GM12873 (cell line): ENCODE measurements at regions not wholly inside any gene's neighbourhood (a gene's known extent, or its start where the extent isn't known, plus 50 kb on each side); places are given as distances from the start of the nearest gene placed in this dataset.

Experiments
- TF ChIP-seq, protein P1 (sequence below): IDR thresholded peaks from 2 replicates; pipeline ENCODE4 v1.5.1; 2012; ENCODE audit warnings: low read depth, mild to moderate bottlenecking, moderate library complexity, low read length, control low read depth; ENCODE audit not compliant: insufficient read depth; ENCODE audit errors: missing control alignments

DNA sequence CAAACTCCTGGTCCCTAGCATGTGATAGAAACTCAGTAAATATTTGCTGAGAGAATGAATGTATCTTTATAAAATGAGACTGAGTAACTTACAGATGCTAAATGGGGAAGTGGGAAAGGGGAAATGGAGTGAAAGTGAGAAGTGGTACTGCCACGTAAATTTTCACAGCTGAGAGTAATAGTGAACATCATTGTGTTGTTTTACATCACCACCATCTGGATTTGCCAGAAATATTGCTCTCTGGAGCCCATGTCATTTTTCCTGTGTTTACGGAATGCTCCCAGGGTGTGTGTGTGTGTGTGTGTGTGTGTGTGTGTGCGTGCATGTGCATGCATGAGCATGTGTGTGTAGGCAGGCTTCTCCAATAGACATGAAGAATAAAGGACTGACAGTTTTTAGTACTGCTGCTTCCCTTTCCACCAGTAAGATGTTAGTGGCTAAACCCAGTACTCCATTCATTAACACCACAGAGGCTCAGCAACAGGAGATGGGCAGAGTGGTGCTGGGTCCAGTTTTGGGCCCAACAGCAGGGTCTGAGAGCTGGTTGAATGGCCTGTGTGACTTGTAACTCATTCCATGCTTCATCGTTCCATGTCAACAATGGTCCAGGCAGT is 57.3 kb downstream of the DIPK2A start:
- TF ChIP-seq, protein P1, sequence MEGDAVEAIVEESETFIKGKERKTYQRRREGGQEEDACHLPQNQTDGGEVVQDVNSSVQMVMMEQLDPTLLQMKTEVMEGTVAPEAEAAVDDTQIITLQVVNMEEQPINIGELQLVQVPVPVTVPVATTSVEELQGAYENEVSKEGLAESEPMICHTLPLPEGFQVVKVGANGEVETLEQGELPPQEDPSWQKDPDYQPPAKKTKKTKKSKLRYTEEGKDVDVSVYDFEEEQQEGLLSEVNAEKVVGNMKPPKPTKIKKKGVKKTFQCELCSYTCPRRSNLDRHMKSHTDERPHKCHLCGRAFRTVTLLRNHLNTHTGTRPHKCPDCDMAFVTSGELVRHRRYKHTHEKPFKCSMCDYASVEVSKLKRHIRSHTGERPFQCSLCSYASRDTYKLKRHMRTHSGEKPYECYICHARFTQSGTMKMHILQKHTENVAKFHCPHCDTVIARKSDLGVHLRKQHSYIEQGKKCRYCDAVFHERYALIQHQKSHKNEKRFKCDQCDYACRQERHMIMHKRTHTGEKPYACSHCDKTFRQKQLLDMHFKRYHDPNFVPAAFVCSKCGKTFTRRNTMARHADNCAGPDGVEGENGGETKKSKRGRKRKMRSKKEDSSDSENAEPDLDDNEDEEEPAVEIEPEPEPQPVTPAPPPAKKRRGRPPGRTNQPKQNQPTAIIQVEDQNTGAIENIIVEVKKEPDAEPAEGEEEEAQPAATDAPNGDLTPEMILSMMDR: no peak

DNA sequence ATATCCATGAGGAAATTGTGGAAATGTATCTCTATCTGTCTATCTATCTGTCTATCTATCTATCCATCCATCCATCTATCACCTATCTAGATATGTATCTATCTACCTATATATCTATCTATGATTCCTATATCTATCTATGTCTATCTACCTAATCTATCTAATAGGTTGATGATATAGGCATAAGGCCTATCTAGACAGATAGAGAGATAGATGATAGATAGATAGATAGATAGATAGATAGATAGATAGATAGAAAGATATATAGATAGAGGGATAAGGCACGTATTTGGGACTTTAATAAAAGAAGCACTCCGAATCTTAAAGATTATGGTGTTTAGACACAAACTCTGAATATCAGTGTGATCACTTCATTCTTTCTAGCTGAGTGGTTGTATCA is 58.1 kb downstream of the DIPK2A start:
- TF ChIP-seq, protein P1: no peak

DNA sequence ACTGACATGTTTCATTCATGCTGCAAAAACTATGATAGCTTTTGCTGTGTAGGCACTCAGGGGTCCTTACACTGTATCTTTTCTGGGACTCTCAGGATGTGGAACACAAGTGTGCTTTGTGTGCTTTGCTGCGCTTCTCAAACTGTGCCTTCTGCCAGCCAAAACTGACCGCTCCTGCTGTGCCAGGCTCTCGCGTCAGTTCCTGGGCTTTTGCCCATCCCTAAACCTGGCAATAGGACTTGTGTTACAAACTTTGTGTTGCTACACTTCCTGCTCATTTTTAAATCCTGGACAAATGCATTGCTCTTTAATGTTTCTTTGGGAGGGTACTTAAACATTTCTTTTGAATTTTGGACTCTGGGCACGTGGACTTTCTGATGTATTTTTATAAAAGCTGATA is 60.3 kb downstream of the DIPK2A start:
- TF ChIP-seq, protein P1: no peak

DNA sequence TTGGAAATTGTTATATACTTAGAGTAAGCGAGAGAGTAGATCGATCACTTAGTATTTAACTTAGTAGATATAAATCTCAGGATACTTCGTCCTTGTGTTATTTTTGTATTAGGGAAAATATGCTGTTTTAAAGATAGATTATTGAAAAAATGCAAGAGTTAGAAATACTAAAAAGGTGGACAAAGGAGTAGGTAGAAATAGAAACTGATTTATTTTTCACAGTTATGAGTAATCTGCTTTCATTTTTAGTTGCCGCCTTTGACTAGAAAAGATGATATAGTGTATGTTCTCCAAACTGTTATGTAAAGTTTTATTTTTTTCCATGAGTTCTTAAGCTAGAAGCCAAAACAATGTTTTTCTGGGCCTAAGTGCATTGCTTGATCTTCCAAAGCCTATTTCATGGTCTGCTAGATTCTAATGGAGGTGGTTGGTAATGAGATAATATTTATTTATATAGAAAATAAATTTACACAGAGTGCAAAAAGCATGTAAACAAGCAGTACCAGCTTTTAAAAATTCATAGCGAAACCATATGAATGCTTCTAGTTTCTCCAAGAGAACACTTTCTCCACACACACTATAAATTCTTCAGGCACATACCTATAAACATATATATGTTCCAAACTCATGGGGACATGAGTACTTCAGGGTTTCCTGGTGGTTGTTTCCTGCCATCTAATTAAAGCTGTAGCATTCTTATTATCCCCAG is 61.1 kb downstream of the DIPK2A start:
- TF ChIP-seq, protein P1: no peak

DNA sequence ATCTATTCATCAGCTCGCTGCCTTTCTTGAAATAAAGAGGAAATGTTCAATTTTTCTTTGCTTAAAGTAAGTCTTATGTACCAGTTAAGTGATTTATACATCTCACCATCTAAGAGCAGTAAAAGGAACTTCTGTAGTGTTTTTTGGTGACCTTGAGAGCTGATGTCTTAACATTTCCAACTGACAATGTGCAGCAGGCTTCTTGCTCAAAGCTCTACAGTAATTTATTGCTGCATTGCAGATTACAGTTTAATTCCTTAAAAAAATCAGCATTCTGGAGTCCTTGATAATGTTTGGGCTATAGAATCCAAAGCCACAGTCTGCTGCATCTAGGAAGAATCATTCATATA is 61.6 kb downstream of the DIPK2A start:
- TF ChIP-seq, protein P1: no peak

DNA sequence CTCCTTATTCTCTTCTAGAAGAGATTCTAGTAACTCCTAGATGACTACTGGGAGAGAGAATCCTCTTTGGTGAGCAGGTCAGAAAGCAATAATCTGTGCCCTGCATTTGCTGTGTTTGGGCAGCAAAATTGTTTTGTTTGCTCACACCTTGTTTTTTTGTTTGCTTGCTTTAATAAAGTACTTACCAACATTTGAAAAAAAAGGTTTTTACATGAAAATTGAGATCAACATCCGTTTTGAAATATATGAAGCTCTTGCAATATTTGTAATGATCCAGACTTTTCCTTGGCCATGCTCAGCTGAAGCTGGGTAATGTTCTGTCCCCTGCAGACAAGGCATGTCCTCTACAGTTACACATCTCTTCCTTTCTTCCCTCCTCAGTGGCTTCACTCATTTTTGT is 62.2 kb downstream of the DIPK2A start:
- TF ChIP-seq, protein P1: no peak

DNA sequence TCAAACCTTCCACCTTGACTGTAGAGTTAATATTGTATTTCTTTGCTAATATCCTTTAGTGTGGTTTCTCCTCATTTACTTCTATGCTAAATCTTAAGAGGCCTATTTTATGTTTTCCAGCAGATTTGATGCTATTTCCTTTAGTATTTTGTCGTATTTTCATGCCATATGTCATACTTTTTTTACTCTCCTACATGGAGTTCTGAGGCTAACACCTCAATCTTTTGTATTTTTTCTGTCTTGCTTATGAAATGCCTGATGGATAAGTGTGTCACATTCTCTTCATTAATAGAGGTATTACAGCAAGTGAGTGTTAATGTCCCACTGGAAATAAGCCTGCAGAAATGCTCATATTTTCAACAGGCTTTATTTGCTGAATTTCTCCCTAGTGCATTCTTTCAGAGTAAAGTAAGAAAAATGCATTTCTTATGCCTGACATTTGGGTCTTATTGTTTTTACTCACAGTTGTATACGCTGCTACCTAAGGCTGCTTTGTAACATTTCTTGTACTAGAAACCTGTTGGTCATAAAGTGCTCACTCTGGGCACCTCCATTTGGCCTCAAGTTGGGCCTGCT is 63.2 kb downstream of the DIPK2A start:
- TF ChIP-seq, protein P1: no peak
